HCT116 (cell line): ENCODE measurements at regions not wholly inside any gene's neighbourhood (a gene's known extent, or its start where the extent isn't known, plus 50 kb on each side); places are given as distances from the start of the nearest gene placed in this dataset.

Source experiments
- ATAC-seq: fragments of 200-7000 bp; cut with Tn5 transposase; 2 replicates; pipeline ENCODE4 v1.9.1; 2020; ENCODE audit warnings: mild to moderate bottlenecking, moderate library complexity
- BruUV-seq: library from RNA; stranded (reverse); fragments of 400-500 nt; replicated peaks from 2 replicates; lab custom pipeline; 2021; lab: Mats Ljungman, UMichigan
- CTCF ChIA-PET: fragments of 300-600 bp; sonication (Branson Sonifier 250); formaldehyde crosslinking; loops from one replicate; lab custom pipeline; 2021; ENCODE audit warnings: antibody characterized with exemption; lab: Charles Lee
- POLR2A ChIA-PET: fragments of 300-600, 350-600 bp; sonication (Branson Sonifier 250); formaldehyde crosslinking; loops from one replicate; lab custom pipeline; 2021; ENCODE audit warnings: antibody characterized with exemption; lab: Charles Lee
- RAD21 ChIA-PET, 2 experiments: fragments of 300-600 bp; sonication (Branson Sonifier 250); formaldehyde crosslinking; loops; one replicate each; lab custom pipeline; 2023; ENCODE audit warnings: low total read pairs in 2 of 2; ENCODE audit not compliant: uncharacterized antibody in 2 of 2, unreplicated experiment in 2 of 2, low non-redundant PET in 1 of 2; lab: Charles Lee
- DNase-seq: peaks from one replicate; pipeline ENCODE4 v3.0.0-alpha.2; 2010; ENCODE audit warnings: low read depth, low spot score
- H2AFZ ChIP-seq: fragments of 200-600 bp; shearing (Covaris generic), sonication (generic); 2 replicates; pipeline ENCODE4 v1.6.1; 2017; ENCODE audit warnings: low read depth, mixed run types, mixed read lengths, antibody characterized with exemption, low read length; ENCODE audit not compliant: poor library complexity, severe bottlenecking
- H3K27ac ChIP-seq: 2 replicates; pipeline ENCODE4 v1.5.1; 2012; ENCODE audit warnings: low read depth, low read length
- H3K27me3 ChIP-seq: fragments of 200-600 bp; sonication (generic); 2 replicates; pipeline ENCODE4 v1.6.1; 2016; ENCODE audit warnings: mixed run types, low read length, mixed read lengths; ENCODE audit not compliant: insufficient read depth
- H3K36me3 ChIP-seq, 2 experiments: fragments of 200-500 bp in 1 of 2; fragments of 200-600 bp in 1 of 2; sonication (Bioruptor generic) in 1 of 2; sonication (generic) in 1 of 2; 2 replicates each; pipeline versions ENCODE4 v1.5.1 to v1.6.1; 2014 to 2016; ENCODE audit warnings: low read length in 2 of 2, inconsistent platforms in 1 of 2, mixed read lengths in 1 of 2, mixed run types in 1 of 2; ENCODE audit not compliant: insufficient read depth in 2 of 2, control insufficient read depth in 1 of 2
- H3K4me1 ChIP-seq, 2 experiments: fragments of 200-600 bp in 1 of 2; sonication (generic) in 1 of 2; 2 replicates each; pipeline versions ENCODE4 v1.5.1 to v1.6.1; 2012 to 2017; ENCODE audit warnings: low read length in 2 of 2, inconsistent platforms in 1 of 2, mild to moderate bottlenecking in 1 of 2, mixed read lengths in 1 of 2, mixed run types in 1 of 2, moderate library complexity in 1 of 2; ENCODE audit not compliant: insufficient read depth in 2 of 2, control insufficient read depth in 1 of 2
- H3K4me2 ChIP-seq: fragments of 200-600 bp; sonication (generic); 2 replicates; pipeline ENCODE4 v1.6.1; 2017; ENCODE audit warnings: mixed run types, low read length, mixed read lengths
- H3K4me3 ChIP-seq, 2 experiments: fragments of 200-600 bp in 1 of 2; sonication (generic) in 1 of 2; replicated peaks in 1 of 2; 2 replicates each; pipeline ENCODE4 v1.5.1; 2011 to 2016; ENCODE audit warnings: low read length in 2 of 2, control low read depth in 1 of 2, low read depth in 1 of 2, mild to moderate bottlenecking in 1 of 2, mixed read lengths in 1 of 2, mixed run types in 1 of 2
- H3K79me2 ChIP-seq: fragments of 200-600 bp; sonication (generic); 2 replicates; pipeline ENCODE4 v1.6.1; 2017; ENCODE audit warnings: mild to moderate bottlenecking, mixed run types, low read length, moderate library complexity, mixed read lengths; ENCODE audit not compliant: insufficient read depth
- H3K9ac ChIP-seq: fragments of 200-600 bp; sonication (generic); 2 replicates; pipeline ENCODE4 v1.6.1; 2016; ENCODE audit warnings: low read length, mixed read lengths
- H3K9me2 ChIP-seq: fragments of 200-600 bp; sonication (generic), shearing (Covaris generic); 2 replicates; pipeline ENCODE4 v1.6.1; 2017; ENCODE audit warnings: mixed run types, mild to moderate bottlenecking, moderate library complexity; ENCODE audit not compliant: insufficient read depth
- H3K9me3 ChIP-seq, 2 experiments: fragments of 200-500 bp in 1 of 2; fragments of 200-600 bp in 1 of 2; sonication (Bioruptor generic) in 1 of 2; sonication (generic) in 1 of 2; 2 replicates each; pipeline ENCODE4 v1.6.1; 2014 to 2017; ENCODE audit warnings: low read length in 2 of 2, mixed read lengths in 2 of 2, inconsistent platforms in 1 of 2, low read depth in 1 of 2, mild to moderate bottlenecking in 1 of 2, mixed run types in 1 of 2, moderate library complexity in 1 of 2; ENCODE audit not compliant: control insufficient read depth in 1 of 2, insufficient read depth in 1 of 2
- H4K20me1 ChIP-seq: fragments of 200-600 bp; sonication (generic), shearing (Covaris generic); 2 replicates; pipeline ENCODE4 v1.6.1; 2017; ENCODE audit warnings: mixed run types, mild to moderate bottlenecking, moderate library complexity; ENCODE audit not compliant: insufficient read depth
- CEBPB ChIP-seq: IDR thresholded peaks from 2 replicates; pipeline ENCODE4 v1.6.1; 2012; ENCODE audit warnings: low read depth
- ELF1 ChIP-seq: IDR thresholded peaks from 2 replicates; pipeline ENCODE4 v1.6.1; 2012; ENCODE audit warnings: low read depth, borderline replicate concordance
- EZH2 ChIP-seq: fragments of 200-600 bp; sonication (generic); IDR thresholded peaks from 2 replicates; pipeline ENCODE4 v1.6.1; 2017; ENCODE audit warnings: antibody characterized with exemption, mixed run types
- EZH2phosphoT487 ChIP-seq: fragments of 200-600 bp; IDR thresholded peaks from 2 replicates; pipeline ENCODE4 v1.6.1; 2018; ENCODE audit warnings: antibody characterized with exemption, borderline replicate concordance
- JUND ChIP-seq: IDR thresholded peaks from 2 replicates; pipeline ENCODE4 v1.6.1; 2012
- SIN3A ChIP-seq: IDR thresholded peaks from 2 replicates; pipeline ENCODE4 v1.6.1; 2012; ENCODE audit warnings: low read depth
- SP1 ChIP-seq: IDR thresholded peaks from 2 replicates; pipeline ENCODE4 v1.6.1; 2012; ENCODE audit warnings: low read depth
- TCF7L2 ChIP-seq: IDR thresholded peaks from 2 replicates; pipeline ENCODE4 v1.7.0; 2011; ENCODE audit warnings: borderline replicate concordance, inconsistent platforms; ENCODE audit not compliant: insufficient read depth, insufficient read length; ENCODE audit errors: extremely low read depth
- YY1 ChIP-seq: IDR thresholded peaks from 2 replicates; pipeline ENCODE4 v1.6.1; 2011; ENCODE audit warnings: low read length, low read depth, moderate library complexity, mild to moderate bottlenecking; ENCODE audit not compliant: insufficient replicate concordance; ENCODE audit errors: extremely low read depth
- intact Hi-C: fragments of 100-400 bp; cut with micrococcal nuclease; formaldehyde crosslinking; loops from 2 replicates; pipeline ENCODE4 v1.10.0; 2022
- TF ChIP-seq, protein P1 (sequence below): IDR thresholded peaks from 2 replicates; pipeline ENCODE4 v1.6.1; 2012
- TF ChIP-seq, protein P2 (sequence below): IDR thresholded peaks from 2 replicates; pipeline ENCODE4 v1.6.1; 2012; ENCODE audit warnings: low read depth
- TF ChIP-seq, protein P3 (sequence below): IDR thresholded peaks from 2 replicates; pipeline ENCODE4 v1.6.1; 2012
- TF ChIP-seq, protein P4 (sequence below): IDR thresholded peaks from 2 replicates; pipeline ENCODE4 v1.6.1; 2011; ENCODE audit warnings: mild to moderate bottlenecking, low read length, moderate library complexity; ENCODE audit not compliant: insufficient replicate concordance; ENCODE audit errors: extremely low read depth

DNA sequence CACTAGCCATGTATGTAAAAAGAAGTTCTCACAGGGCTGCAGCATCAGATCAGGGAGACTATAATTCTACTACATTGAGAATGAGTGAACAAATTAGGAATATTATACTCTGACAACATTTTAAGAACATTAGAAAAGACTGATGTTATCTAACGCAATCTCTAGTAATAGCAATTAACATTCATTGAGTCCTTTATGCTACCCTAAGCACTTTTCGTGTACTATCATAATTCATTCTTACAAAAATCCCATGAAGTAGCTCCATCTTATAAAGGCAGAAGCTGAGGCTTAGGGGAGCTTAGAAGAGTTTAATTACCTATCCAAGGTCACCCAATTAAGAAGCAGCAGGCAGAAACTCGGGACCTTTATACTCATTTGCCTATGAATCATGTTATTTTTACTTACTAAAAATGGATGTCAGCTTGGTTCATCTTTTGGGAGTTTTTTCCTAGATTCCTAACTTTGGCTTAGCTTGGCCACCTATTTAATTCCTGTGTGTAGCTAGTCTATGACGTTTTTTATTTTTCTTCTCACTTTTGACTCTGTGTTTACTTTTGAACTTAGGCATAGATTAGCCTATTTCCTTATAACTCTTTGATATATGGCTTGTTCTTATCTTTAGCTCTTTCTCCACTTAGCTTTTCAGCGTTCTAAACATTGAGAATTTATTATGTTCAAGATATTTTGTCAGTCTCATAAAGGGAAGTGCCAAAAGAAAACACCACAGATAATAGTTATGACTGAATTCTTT lies 333.5 kb upstream of the DCN start:
- H3K9me3 ChIP-seq = no peaks in the 10 kb centered on the region
- POLR2A ChIA-PET = no interaction called here
- RAD21 ChIA-PET = no interaction called here

More for the DNA sequence above, 333.5 kb upstream of the DCN start:
- H3K9me2 ChIP-seq = no peaks in the 10 kb centered on the region
- H2AFZ ChIP-seq = no peak overlapping the region
- TF ChIP-seq ELF1 = no peak
- no peak for TF ChIP-seq TCF7L2
- TF ChIP-seq YY1 = no peak
- no peak for TF ChIP-seq CEBPB
- no peak for TF ChIP-seq EZH2
- TF ChIP-seq JUND = no peak
- TF ChIP-seq, protein P1, sequence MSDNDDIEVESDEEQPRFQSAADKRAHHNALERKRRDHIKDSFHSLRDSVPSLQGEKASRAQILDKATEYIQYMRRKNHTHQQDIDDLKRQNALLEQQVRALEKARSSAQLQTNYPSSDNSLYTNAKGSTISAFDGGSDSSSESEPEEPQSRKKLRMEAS = no peak
- TF ChIP-seq EZH2phosphoT487 = no peak
- TF ChIP-seq SP1 = no peak
- TF ChIP-seq, protein P2, sequence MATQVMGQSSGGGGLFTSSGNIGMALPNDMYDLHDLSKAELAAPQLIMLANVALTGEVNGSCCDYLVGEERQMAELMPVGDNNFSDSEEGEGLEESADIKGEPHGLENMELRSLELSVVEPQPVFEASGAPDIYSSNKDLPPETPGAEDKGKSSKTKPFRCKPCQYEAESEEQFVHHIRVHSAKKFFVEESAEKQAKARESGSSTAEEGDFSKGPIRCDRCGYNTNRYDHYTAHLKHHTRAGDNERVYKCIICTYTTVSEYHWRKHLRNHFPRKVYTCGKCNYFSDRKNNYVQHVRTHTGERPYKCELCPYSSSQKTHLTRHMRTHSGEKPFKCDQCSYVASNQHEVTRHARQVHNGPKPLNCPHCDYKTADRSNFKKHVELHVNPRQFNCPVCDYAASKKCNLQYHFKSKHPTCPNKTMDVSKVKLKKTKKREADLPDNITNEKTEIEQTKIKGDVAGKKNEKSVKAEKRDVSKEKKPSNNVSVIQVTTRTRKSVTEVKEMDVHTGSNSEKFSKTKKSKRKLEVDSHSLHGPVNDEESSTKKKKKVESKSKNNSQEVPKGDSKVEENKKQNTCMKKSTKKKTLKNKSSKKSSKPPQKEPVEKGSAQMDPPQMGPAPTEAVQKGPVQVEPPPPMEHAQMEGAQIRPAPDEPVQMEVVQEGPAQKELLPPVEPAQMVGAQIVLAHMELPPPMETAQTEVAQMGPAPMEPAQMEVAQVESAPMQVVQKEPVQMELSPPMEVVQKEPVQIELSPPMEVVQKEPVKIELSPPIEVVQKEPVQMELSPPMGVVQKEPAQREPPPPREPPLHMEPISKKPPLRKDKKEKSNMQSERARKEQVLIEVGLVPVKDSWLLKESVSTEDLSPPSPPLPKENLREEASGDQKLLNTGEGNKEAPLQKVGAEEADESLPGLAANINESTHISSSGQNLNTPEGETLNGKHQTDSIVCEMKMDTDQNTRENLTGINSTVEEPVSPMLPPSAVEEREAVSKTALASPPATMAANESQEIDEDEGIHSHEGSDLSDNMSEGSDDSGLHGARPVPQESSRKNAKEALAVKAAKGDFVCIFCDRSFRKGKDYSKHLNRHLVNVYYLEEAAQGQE = no peak
- TF ChIP-seq, protein P3, sequence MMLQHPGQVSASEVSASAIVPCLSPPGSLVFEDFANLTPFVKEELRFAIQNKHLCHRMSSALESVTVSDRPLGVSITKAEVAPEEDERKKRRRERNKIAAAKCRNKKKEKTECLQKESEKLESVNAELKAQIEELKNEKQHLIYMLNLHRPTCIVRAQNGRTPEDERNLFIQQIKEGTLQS = no peak
- TF ChIP-seq SIN3A = no peak
- TF ChIP-seq, protein P4, sequence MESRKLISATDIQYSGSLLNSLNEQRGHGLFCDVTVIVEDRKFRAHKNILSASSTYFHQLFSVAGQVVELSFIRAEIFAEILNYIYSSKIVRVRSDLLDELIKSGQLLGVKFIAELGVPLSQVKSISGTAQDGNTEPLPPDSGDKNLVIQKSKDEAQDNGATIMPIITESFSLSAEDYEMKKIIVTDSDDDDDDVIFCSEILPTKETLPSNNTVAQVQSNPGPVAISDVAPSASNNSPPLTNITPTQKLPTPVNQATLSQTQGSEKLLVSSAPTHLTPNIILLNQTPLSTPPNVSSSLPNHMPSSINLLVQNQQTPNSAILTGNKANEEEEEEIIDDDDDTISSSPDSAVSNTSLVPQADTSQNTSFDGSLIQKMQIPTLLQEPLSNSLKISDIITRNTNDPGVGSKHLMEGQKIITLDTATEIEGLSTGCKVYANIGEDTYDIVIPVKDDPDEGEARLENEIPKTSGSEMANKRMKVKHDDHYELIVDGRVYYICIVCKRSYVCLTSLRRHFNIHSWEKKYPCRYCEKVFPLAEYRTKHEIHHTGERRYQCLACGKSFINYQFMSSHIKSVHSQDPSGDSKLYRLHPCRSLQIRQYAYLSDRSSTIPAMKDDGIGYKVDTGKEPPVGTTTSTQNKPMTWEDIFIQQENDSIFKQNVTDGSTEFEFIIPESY = no peak
- H3K4me3 ChIP-seq = no peak overlapping the region
- DNase-seq = no peak
- H3K27me3 ChIP-seq = no peaks in the 10 kb centered on the region
- intact Hi-C loops = no loop called here
- no TSS peak for BruUV-seq
- H3K9ac ChIP-seq = no peak overlapping the region
- no peak overlapping the region for H3K4me2 ChIP-seq
- H4K20me1 ChIP-seq = no peaks in the 10 kb centered on the region
- H3K79me2 ChIP-seq = no peaks in the 10 kb centered on the region
- no peaks in the 10 kb centered on the region for H3K36me3 ChIP-seq
- no peak overlapping the region for H3K27ac ChIP-seq
- no peaks in the 10 kb centered on the region for H3K4me1 ChIP-seq
- ATAC-seq = no peak
- CTCF ChIA-PET = no interaction called here
